Small intestine (tissue), 7 donors: ENCODE measurements at regions not wholly inside any gene's neighbourhood (a gene's known extent, or its start where the extent isn't known, plus 50 kb on each side); places are given as distances from the start of the nearest gene placed in this dataset.

ENCODE experiments used
- DNase-seq, 2 donors: peaks; one replicate each; pipeline versions ENCODE4 v3.0.0 to v3.0.0-alpha.2; 2013
- FAIRE-seq: peaks from 2 replicates; lab custom pipeline; 2012; peaks lifted over from hg19 to GRCh38; lab: Jason Lieb, UNC
- H3K27ac ChIP-seq, 3 donors: one replicate each; pipeline ENCODE4 v1.5.1; 2013; ENCODE audit warnings: low read length in 2 of 3, mild to moderate bottlenecking in 2 of 3, control low read depth in 1 of 3, inconsistent platforms in 1 of 3, low read depth in 1 of 3, moderate library complexity in 1 of 3
- H3K27me3 ChIP-seq, 3 donors: one replicate each; pipeline ENCODE4 v1.6.1; 2013; ENCODE audit warnings: low read length in 3 of 3, inconsistent platforms in 1 of 3; ENCODE audit not compliant: control insufficient read depth in 3 of 3, insufficient read depth in 3 of 3
- H3K36me3 ChIP-seq, 3 donors: one replicate each; pipeline ENCODE4 v1.6.1; 2013; ENCODE audit warnings: low read length in 3 of 3, inconsistent platforms in 1 of 3, low read depth in 1 of 3, mild to moderate bottlenecking in 1 of 3, moderate library complexity in 1 of 3; ENCODE audit not compliant: control insufficient read depth in 3 of 3, insufficient read depth in 2 of 3
- H3K4me1 ChIP-seq, 3 donors: one replicate each; pipeline ENCODE4 v1.6.1; 2013; ENCODE audit warnings: low read length in 2 of 3, inconsistent platforms in 1 of 3, low read depth in 1 of 3, mild to moderate bottlenecking in 1 of 3, moderate library complexity in 1 of 3; ENCODE audit not compliant: control insufficient read depth in 3 of 3, insufficient read depth in 2 of 3
- H3K4me3 ChIP-seq, 3 donors: one replicate each; pipeline ENCODE4 v1.5.1; 2013; ENCODE audit warnings: low read length in 3 of 3, control low read depth in 1 of 3, inconsistent platforms in 1 of 3, low read depth in 1 of 3, mild to moderate bottlenecking in 1 of 3, moderate library complexity in 1 of 3
- H3K9me3 ChIP-seq, 2 donors: one replicate each; pipeline ENCODE4 v1.6.1; 2013; ENCODE audit warnings: low read depth in 1 of 2, low read length in 1 of 2; ENCODE audit not compliant: control insufficient read depth in 2 of 2, insufficient read depth in 1 of 2
- WGBS, 3 donors: extraction: QIAGEN DNeasy Blood & Tissue Kit; methylation state at CpG; one replicate each; pipeline ENCODE4 v1.1.7; 2013; 5-methylcytosine and 5-hydroxymethylcytosine counted together
- donor health status: healthy with polysubstance abuse.
- donor health status: control.
- donor health status: control.
- donor health status: Bipolar disorder and iron deficiency.
- donor health status: healthy.

GRCh38 chr12:126384026-126384564, 1318.9 kb downstream of the AACS start:
- 44 to 62% (median 51%) methylated on average over 2 of the region's 2 CpGs for WGBS, 3 donors
- FAIRE-seq (no peak), DNase-seq (no peak)
- Histone ChIP-seq H3K4me1 (no peaks in the 10 kb centered on the region), H3K36me3 (no peaks in the 10 kb centered on the region), H3K4me3 (no peak overlapping the region), H3K27me3 (no peaks in the 10 kb centered on the region), H3K9me3 (peaks cover 0 to 3% of the 10 kb centered on the region in 2 donors), H3K27ac (no peak overlapping the region)

- FAIRE-seq (no peak), DNase-seq (no peak)
- WGBS, 3 donors = 79 to 85% (median 80%) methylated on average over 4 of the region's 4 CpGs
- no peak overlapping the region for H3K27ac ChIP-seq
- H3K4me1 ChIP-seq = no peaks in the 10 kb centered on the region
- no peak overlapping the region for H3K4me3 ChIP-seq
- no peaks in the 10 kb centered on the region for H3K36me3 ChIP-seq
- H3K9me3 ChIP-seq = peaks cover 0 to 3% of the 10 kb centered on the region in 2 donors
- no peaks in the 10 kb centered on the region for H3K27me3 ChIP-seq
Observed at GRCh38 chr12:126385785-126386184, 1320.5 kb downstream of the AACS start.

- H3K27me3 ChIP-seq = no peaks in the 10 kb centered on the region
- WGBS, 3 donors = 49 to 71% (median 67%) methylated on average over 9 of the region's 9 CpGs
- H3K4me1 ChIP-seq = no peaks in the 10 kb centered on the region
- FAIRE-seq (no peak), DNase-seq (peak in 1 of 2 donors; percentile 9)
- H3K36me3 ChIP-seq = no peaks in the 10 kb centered on the region
- no peak overlapping the region for H3K4me3 ChIP-seq
- peaks cover 0 to 3% of the 10 kb centered on the region in 2 donors for H3K9me3 ChIP-seq
- H3K27ac ChIP-seq = no peak overlapping the region
Observed at GRCh38 chr12:126389220-126389841, 1324.1 kb downstream of the AACS start.

GRCh38 chr12:126389961-126390360, 1324.7 kb downstream of the AACS start:
- Histone ChIP-seq H3K27ac (no peak overlapping the region), H3K27me3 (no peaks in the 10 kb centered on the region), H3K4me1 (no peaks in the 10 kb centered on the region), H3K9me3 (peaks cover 0 to 3% of the 10 kb centered on the region in 2 donors), H3K4me3 (no peak overlapping the region), H3K36me3 (no peaks in the 10 kb centered on the region)
- WGBS, 3 donors = 68 to 77% (median 69%) methylated on average over 5 of the region's 5 CpGs
- FAIRE-seq (no peak), DNase-seq (no peak)

- no peak overlapping the region for H3K4me3 ChIP-seq
- H3K36me3 ChIP-seq = no peaks in the 10 kb centered on the region
- FAIRE-seq (no peak), DNase-seq (no peak)
- H3K27me3 ChIP-seq = no peaks in the 10 kb centered on the region
- H3K4me1 ChIP-seq = no peaks in the 10 kb centered on the region
- no peak overlapping the region for H3K27ac ChIP-seq
- 42 to 64% (median 57%) methylated on average over 6 of the region's 6 CpGs for WGBS, 3 donors
- peaks cover 0 to 3% of the 10 kb centered on the region in 2 donors for H3K9me3 ChIP-seq
Observed at GRCh38 chr12:126390969-126391566, 1325.8 kb downstream of the AACS start.

- no peak for FAIRE-seq
- no peak for DNase-seq
- WGBS, 3 donors = 75 to 78% (median 78%) methylated on average over 6 of the region's 6 CpGs
Observed at GRCh38 chr12:126396536-126396935, 1331.3 kb downstream of the AACS start.

GRCh38 chr12:126397071-126397581, 1331.9 kb downstream of the AACS start:
- Histone ChIP-seq H3K9me3 (peaks cover 2 to 17% of the 10 kb centered on the region in 2 donors), H3K36me3 (no peaks in the 10 kb centered on the region), H3K27me3 (no peaks in the 10 kb centered on the region), H3K4me3 (no peak overlapping the region), H3K4me1 (no peaks in the 10 kb centered on the region), H3K27ac (no peak overlapping the region)
- DNase-seq (no peak), FAIRE-seq (no peak)
- 63 to 70% (median 65%) methylated on average over 7 of the region's 7 CpGs for WGBS, 3 donors

More at GRCh38 chr12:126396536-126396935, 1331.3 kb downstream of the AACS start:
- Histone ChIP-seq H3K36me3 (no peaks in the 10 kb centered on the region), H3K27ac (no peak overlapping the region), H3K27me3 (no peaks in the 10 kb centered on the region), H3K4me1 (no peaks in the 10 kb centered on the region), H3K9me3 (peaks cover 2 to 17% of the 10 kb centered on the region in 2 donors), H3K4me3 (no peak overlapping the region)

- Histone ChIP-seq H3K9me3 (peaks cover 2 to 17% of the 10 kb centered on the region in 2 donors), H3K4me1 (no peaks in the 10 kb centered on the region), H3K4me3 (no peak overlapping the region), H3K27me3 (no peaks in the 10 kb centered on the region), H3K27ac (no peak overlapping the region), H3K36me3 (no peaks in the 10 kb centered on the region)
- no peak for FAIRE-seq
- no peak for DNase-seq
- 72 to 88% (median 86%) methylated on average over 1 of the region's 1 CpG for WGBS, 3 donors
Observed at GRCh38 chr12:126397660-126398059, 1332.4 kb downstream of the AACS start.
